Gastroesophageal sphincter (tissue), 3 donors: ENCODE measurements at regions not wholly inside any gene's neighbourhood (a gene's known extent, or its start where the extent isn't known, plus 50 kb on each side); places are given as distances from the start of the nearest gene placed in this dataset.

Source experiments
- POLR2A ChIP-seq, 2 donors: fragments of 450-650 bp; IDR thresholded peaks; one replicate each; pipeline ENCODE4 v1.6.1; 2017; ENCODE audit warnings: antibody characterized with exemption in 2 of 2, mild to moderate bottlenecking in 2 of 2, moderate library complexity in 1 of 2
- TF ChIP-seq, protein P1 (sequence below), 4 experiments: fragments of 200-600 bp in 2 of 4; fragments of 450-650 bp in 2 of 4; sonication (generic) in 1 of 4; IDR thresholded peaks; one replicate each; pipeline ENCODE4 v1.5.1; 2017 to 2019; ENCODE audit warnings: antibody characterized with exemption in 4 of 4, mild to moderate bottlenecking in 2 of 4, moderate library complexity in 2 of 4

- TF ChIP-seq, protein P1, sequence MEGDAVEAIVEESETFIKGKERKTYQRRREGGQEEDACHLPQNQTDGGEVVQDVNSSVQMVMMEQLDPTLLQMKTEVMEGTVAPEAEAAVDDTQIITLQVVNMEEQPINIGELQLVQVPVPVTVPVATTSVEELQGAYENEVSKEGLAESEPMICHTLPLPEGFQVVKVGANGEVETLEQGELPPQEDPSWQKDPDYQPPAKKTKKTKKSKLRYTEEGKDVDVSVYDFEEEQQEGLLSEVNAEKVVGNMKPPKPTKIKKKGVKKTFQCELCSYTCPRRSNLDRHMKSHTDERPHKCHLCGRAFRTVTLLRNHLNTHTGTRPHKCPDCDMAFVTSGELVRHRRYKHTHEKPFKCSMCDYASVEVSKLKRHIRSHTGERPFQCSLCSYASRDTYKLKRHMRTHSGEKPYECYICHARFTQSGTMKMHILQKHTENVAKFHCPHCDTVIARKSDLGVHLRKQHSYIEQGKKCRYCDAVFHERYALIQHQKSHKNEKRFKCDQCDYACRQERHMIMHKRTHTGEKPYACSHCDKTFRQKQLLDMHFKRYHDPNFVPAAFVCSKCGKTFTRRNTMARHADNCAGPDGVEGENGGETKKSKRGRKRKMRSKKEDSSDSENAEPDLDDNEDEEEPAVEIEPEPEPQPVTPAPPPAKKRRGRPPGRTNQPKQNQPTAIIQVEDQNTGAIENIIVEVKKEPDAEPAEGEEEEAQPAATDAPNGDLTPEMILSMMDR (IDR thresholded peaks at IDR 0.05): no peak
- no peak for TF ChIP-seq POLR2A (IDR thresholded peaks at IDR 0.05)
Observed at GRCh38 chr15:62637574-62637897, 405.0 kb upstream of the TPM1 start.
